HS-5 (cell line): ENCODE measurements at regions not wholly inside any gene's neighbourhood (a gene's known extent, or its start where the extent isn't known, plus 50 kb on each side); places are given as distances from the start of the nearest gene placed in this dataset.
"Not testable (repeated sequence)": the region's sequence is repeated elsewhere in the genome, so short reads cannot be mapped to it uniquely, and the experiment has no call there.

Experiments
- DNase-seq: peaks from one replicate; pipeline ENCODE4 v3.0.0-alpha.2; 2012; ENCODE audit warnings: low read depth

DNA sequence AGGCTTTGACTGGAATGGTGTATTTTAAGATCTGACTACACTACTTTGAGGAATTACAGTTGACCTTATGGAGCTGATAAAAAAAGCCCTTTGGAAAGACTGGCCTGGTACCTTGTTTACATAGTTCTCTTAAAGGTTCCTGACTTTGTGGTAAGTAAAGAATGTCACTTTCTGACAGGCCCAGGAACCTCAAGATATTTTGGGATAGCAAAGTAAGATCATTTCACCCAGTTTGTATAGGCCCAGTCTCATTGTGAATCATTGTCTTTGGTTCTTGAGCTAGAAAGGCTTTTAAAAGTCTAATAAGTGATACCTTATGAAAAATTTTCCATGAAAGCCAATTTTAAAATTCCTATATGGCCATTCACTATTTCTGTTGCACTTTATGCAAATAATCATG is 316.3 kb upstream of the LRRTM4 start:
- DNase-seq: no peak

DNA sequence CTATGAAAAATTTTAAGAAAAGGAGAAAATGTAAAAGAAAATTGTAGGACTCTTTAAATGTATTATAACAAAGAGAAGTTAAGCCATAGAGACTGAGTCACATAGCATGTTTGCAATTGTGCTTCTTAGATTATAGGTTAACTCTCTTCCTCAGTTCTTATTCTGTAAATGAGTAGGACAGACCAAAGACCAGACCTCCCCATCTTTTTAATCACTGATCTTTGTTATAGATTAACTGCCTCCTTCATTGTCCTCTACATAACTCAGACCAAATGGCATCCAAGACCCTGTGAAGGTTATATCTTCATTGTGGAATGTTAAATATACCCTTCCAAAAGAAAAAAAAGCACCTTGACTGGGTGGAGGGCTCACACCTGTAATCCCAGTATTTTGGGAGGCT is 316.9 kb upstream of the LRRTM4 start:
- DNase-seq: no peak

DNA sequence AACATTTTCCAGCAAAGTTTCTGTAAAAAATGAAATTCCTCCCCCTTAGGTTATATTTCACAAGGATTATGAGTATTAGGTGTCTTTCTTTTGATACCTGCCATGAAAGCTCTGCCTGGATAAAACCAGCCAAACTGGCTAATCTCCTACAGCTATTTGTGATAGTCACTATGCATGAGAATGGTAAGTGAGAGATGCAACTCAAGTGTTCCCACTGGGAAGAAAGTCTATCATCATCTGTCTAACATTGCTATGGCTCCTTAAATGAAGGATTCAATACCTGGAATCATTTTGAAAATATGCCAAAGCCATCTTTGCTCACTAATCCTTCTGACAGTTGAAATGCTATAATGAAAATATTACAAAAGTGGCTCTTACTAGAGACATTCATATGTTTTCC is 339.9 kb upstream of the LRRTM4 start:
- no peak for DNase-seq

DNA sequence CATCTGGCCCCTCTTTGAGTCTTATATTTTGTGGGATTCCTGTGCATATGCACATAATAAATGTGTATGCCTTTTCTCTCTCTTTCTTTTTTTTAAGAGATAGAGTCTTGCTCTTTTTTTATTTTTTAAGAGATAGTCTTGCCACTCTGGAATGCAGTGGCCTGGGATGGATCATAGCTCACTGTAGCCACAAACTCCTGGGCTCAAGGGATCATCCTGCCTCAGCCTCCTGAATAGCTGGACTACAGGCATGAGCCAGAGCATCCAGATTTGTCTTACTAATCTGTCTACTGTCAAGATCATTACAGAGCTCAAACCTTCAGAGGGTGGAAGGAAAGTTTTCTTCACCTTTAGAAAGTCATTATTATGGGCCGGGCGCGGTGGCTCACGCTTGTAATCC is 342.2 kb upstream of the LRRTM4 start:
- DNase-seq: no peak

DNA sequence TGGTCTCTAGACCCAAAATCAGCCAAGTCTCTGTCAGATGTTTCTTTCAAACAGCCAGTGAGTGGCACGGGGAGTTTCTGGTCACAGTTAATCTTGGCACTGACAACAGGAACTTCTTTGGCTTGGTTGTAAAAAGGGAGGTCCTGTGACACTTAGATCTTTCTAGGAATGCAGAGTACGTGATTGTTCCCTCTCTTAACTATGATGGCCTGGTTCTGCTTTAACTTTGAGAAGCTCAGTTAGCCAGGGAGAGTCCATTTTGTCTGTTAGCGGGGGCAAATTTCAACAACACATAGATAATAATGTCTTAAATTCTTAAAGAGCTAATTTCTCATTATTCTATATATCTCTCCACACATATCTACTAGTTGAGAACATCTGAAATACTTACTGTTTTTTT is 344.5 kb upstream of the LRRTM4 start:
- DNase-seq: no peak

DNA sequence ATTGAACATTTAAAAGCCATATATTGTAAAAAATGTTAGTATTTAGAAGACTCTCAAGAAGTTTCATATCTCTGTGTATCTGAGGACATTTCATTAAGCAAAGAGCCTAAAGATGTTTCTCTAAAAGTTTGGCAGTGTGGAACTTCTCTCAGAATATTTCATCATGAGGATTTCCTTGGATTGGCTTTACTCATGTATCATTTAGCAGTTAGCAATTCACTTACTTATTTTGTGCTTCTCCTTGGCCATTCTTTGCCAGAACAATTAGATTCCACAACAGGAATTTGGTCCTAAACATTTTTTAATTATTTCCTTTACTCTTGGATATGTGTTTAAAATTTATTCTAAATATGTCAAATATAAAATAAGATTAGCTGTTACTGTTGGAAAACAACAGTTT is 345.0 kb upstream of the LRRTM4 start:
- DNase-seq: no peak

DNA sequence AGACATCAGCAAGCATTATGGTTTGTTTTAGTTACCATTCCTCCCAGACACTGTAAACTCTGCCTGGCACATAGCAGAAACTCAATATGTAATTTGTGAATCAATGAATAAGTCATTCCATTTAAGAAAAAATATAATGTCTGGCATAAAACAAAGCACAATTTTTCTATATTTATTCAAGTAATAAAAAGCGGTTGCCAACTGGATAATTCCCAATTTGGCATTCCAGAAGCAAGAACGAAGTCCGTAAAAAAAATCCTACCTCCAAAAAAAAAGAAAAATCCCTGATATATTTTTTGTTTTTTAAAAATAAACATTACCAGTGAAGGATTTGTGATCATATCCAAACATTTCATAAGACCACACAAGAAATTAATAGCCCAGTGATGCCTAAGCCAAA is 351.3 kb upstream of the LRRTM4 start:
- DNase-seq: no peak

DNA sequence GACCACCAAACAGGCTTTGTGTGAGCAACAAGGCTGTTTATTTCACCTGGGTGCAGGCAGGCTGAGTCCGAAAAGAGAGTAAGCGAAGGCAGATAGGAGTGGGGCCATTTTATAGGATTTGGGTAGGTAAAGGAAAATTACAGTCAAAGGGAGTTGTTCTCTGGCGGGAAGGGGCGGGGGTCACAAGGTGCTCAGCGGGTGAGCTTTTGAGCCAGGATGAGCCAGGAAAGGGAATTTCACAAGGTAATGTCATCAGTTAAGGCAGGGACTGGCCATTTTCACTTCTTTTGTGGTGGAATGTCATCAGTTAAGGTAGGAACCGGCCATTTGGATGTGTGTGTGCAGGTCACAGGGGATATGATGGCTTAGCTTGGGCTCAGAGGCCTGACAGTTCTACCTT is 378.0 kb upstream of the LRRTM4 start:
- DNase-seq: not testable (repeated sequence)

DNA sequence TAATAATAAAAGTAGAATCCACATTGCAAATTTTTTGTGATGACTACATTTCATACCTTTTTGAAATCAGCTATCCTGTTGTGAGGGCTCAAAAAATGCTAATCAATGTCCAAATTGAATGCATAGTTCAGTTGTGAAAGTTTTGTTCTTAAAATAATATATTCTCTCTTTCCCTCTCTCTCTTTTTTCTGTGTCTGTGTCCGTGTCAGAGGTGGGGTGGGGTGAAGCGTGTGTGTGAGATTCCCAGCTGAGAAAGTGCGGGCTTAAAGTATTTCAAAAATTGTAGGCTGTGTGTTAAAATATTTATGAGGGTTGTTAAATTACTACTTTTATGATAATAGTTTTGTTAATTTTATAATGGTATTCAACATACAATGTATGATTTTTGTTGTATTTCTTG is 388.0 kb upstream of the LRRTM4 start:
- DNase-seq: no peak

DNA sequence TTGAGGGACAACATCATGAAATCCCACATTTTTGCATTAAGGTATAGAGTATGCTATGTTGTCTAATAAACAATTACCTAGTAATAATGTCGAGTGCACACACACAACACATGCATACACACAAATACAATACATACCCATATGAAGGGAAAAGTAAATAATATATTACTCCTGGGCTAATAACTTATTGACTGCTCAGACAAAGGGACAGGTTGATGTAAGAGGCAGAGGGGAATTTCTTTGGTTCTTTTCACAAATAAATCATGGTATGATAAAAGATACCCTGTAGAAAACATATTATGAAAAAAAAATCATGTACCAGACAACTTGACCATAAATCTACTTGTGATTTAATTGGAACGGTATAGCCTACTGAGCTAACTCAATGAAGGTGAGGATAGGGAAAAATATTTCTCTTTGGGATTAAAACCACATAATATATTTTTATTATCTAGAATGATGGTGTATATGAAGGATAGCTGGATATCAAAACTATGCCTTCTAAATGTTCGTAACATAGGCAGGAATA is 398.7 kb upstream of the LRRTM4 start:
- DNase-seq: no peak

DNA sequence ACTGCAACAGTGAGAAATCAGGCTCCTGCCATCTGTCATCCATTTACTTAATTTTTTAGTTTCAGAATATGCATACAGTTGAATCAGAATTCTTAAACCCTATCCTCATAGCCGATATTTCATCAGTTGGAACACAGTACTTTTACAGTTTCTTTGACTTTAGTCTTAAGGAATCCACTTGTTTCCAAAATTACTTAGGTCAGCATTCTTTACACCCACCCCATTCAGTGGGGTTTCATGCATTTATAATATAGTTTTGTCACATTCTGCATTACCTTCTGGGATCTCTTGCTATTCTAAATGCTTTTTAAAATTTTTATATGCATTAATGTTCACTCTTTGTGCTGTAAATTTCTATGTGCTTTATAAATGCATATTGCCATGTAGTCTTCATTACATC is 400.4 kb upstream of the LRRTM4 start:
- DNase-seq: no peak

DNA sequence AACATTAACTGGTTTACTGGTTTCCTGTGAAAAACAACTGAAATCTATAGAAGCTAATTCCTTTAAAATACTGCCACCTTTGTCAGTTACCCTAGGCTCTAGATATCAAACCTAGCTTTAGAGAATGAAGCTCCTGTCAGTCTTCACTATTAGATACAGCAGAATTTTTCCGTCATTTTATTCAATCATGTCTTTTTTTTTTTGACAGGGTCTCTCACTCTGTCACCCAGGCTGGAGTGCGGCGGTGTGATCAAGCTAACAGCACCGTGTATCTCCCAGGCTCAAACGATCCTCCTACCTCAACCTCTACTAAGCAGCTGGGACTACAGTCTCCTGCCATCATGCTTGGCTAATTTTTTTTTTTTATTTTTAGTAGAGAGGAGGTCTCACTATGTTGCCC is 415.2 kb upstream of the LRRTM4 start:
- DNase-seq: no peak

DNA sequence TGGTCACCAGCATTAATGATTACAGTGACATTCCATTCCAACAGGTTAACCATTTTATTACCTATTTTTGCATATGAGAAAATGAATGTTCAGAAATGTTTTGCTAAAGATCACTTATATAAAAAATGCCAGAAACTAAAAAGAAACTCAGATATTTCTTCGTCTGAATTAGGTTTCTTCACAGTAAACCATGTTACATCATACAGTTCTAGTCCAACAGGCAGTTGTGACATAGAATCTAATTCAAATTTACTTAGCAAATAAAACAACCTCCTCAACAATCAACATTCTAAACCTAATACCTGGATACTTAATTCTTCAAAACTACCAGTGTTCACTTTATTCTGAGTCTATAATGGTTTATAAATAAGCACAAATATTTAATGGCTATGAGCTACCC is 416.3 kb upstream of the LRRTM4 start:
- no peak for DNase-seq

DNA sequence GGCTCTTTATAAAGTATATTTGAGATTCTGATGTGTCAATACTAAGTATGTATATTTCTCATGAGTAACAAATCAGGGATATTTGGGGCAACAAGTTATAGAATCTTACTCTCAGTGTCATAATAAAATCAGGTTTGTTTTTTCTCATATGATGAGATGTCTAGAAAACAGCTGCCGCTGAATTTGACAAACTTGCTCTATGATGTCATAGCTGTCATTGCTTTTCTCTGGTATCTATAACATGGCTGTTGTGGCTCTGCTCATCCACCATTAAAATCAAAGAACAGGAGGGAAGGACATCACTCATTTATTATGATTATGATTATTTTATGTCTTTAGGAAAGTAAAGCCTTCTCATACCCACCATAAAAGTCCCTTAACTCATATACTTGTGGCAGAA is 417.2 kb upstream of the LRRTM4 start:
- no peak for DNase-seq

DNA sequence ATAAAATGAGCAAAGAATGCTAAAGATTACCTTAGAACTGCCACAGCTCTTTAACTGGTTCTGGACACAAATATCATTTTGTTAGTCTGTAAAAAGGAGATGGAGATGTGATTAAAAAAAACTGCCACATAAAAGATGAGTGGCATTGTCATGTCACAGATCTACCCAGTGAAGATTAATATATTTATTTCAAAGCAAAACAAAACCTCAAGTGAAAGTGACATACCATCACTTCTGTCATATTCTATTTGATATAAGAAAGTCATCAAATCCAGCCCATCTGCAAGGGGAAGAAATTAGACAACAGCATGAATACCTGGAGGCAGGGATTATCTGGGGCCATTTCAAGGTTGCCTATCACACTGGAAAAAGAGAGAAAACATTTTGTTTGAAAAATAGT is 417.6 kb upstream of the LRRTM4 start:
- DNase-seq: no peak

DNA sequence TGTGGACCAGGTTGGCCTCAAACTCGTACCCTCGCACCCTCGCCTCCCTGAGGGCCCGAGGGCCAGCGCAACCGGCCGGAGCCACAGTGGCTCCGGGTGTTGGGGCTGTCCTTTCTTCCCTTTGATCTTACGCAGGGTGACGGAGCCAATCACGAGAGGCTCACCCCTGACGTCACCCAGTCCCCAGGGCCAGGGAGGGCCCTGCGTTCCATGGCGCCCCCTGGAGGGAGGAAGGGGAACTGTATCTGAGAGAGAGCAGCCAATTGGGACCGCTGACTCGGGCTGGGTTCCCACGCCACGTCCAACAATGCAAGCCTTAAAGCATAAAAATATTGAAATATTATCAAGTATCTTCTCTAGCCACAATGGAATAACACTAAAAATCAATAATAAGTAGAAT is 432.8 kb upstream of the LRRTM4 start:
- DNase-seq: no peak

DNA sequence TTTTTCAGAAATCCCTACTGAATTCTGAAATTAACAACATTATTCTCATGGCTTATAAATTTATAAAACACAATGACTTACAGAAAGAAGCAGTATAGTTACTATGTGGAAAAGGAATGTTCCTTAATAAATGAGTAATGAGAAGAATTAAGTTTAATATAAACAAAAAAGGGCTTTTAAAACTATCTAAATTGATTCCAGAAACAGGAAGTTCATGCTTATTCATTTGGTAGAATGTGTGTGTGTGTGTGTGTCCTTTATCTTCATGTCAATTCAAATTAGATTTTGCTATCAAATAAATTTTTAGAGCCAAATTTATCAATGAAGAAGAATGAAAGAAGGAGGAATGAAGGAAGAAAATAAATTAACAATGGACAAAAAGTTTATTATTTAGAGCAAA is 440.8 kb upstream of the LRRTM4 start:
- DNase-seq: no peak

DNA sequence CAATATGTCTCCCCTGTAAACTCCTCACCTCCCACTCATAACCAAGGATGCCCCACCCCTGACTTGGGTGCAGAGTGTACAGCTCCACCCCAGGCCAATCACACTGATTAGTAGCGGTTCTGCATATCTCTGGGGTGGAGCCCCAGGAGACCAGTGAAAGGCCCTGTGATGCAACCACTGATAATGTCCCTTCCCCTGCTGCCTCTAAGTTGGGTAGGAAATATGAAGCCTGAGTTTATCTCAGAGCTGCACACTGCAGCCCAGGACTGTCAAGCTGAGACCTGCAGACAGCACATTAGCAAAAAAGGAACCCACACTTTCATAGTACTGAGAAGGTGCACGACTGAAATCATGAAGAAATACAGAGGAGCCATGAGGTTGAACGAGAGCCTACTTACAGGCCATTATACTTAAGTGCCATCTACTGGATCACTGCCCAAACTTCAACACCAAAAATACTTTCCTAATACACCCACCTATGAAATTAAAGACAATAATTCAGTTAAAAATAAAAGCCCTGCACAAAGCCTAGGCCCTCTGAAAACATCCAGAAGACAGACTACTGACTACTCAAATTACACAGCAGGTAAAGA is 455.4 kb upstream of the LRRTM4 start:
- no peak for DNase-seq

DNA sequence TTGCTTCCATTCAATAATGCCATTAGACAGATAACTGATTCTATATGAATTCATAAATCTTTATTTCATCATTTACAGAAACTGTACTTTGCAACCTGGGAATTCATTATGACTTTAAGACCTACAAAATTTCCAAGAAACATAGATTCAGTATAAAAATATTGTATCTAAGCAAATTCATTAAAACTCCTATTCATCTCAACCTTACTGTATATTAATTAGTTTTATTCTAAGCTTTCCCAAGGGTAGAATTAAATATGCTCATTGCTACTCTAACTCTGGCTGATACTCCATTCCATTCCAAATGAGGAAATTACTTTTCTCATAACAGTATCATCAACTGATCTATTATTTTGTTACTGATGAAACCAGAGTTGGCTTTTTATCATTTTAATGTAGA is 473.0 kb upstream of the LRRTM4 start:
- no peak for DNase-seq

DNA sequence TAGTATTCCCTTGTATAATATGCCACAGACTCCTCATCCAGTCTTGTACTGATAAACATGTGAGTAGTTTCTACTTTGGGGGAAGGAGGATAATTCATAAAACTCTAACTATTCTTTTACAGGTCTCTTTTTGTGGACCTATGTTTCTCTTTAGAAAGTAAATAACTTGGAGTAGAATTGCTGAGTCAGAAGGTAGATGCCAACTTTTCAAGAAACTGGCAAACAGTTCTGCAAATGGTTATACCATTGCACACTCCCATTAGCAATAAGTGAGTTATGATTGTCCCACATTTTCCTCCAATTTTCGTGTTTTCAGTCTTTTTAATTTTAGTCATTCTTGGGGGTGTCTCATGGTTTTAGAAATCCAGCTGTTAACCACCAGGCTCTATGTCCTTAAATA is 477.2 kb upstream of the LRRTM4 start:
- peak; percentile 11 for DNase-seq

DNA sequence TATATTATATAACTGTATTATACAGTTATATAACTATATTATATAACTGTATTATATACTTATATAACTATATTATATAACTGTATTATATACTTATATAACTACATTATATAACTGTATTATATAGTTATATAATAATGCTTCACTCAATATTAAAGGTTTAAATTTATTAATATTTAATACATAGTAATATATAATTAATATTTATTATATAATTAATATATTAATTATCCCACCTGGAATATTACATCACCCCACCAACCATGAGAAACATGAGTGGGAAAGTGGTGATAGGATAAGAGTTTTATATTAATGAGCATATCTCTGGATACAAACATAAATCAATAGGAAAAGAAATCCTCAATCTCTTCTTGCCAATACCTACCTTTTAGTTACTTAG is 487.1 kb upstream of the LRRTM4 start:
- DNase-seq: no peak

DNA sequence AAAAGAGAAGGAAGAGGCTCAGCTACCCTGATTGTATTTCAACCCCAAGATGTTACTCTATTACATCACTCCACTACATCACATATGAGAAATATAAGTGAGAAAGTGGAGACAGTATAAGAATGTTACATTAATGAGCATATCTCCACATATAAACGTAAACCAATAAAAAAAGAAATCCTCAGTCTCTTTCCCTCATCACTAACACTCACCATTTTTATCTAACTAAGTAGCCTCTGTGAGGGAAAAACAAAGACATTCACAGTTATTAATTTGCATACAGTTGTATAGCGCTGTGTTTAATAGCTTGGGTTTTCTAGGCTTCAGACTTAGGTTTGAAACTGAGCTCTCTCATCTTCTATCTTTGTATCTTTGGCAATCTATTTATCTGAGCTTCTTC is 489.1 kb upstream of the LRRTM4 start:
- DNase-seq: no peak

DNA sequence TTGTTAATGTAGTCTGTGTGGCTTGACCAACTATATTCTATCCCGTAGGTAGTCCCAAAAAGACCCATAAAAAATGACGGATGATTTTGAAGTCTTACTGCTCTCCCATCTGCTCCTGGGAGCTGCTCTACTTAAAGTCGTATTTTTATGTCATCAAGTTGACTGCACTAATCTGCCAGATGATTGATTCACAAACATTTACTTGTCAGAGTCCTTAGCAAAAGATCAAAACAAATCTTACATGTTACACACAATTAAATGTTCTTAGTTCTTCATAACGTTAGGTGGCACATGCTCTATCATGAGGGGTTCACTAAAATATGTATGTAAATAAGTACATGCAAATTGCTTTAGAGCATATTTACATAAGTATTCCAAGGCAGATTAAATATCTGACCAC is 498.3 kb upstream of the LRRTM4 start:
- DNase-seq: no peak

DNA sequence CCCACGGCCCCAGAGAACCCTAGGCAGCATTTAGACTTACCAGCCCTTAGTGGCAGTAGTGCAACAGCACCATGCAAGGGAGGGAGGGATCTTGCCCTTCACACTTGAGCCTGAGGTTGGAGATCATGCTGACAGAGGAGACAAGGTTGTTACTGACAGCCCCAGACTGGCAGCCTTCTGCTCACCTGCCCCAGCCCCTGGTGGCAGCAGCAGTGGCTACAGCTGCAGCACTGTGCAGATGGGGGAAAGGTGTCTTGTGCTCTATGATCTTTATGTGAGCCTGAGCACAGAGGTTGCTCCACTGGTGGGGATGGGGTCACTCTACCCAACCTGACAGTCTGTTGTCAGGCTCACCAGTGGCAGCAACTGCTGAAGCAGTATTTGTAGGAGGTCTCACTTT is 501.2 kb upstream of the LRRTM4 start:
- DNase-seq: no peak

DNA sequence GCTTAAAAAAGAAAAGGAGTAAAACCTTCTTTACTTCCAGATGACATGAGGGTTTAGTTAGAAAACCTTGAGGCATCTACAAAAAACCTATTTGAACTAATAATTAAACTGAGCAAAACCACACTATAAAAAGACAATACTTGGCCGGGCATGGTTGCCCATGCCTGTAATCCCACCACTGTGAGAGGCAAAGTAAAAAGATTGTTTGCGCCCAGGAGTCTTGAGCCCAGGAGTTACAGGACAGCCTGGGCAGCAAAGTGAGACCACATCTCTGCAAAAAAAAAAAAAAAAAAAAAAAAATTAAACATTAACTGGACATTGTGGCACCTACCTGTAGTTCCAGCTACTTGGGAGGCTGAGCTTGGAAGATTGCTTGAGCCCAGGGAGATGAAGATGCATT is 502.8 kb upstream of the LRRTM4 start:
- no peak for DNase-seq
